ENCODE measurements at regions not wholly inside any gene's neighbourhood (a gene's known extent, or its start where the extent isn't known, plus 50 kb on each side); places are given as distances from the start of the nearest gene placed in this dataset.
"Not testable (repeated sequence)": the region's sequence is repeated elsewhere in the genome, so short reads cannot be mapped to it uniquely, and the experiment has no call there.

- DNase-seq, result no peak
Observed at GRCh38 chr5:159458217-159458711, 128.0 kb upstream of the IL12B start.

- DNase-seq, result no peak
Observed at GRCh38 chr5:159459132-159459627, 128.9 kb upstream of the IL12B start.

- no peak for DNase-seq
Observed at GRCh38 chr5:159459951-159460538, 129.8 kb upstream of the IL12B start.

DNA sequence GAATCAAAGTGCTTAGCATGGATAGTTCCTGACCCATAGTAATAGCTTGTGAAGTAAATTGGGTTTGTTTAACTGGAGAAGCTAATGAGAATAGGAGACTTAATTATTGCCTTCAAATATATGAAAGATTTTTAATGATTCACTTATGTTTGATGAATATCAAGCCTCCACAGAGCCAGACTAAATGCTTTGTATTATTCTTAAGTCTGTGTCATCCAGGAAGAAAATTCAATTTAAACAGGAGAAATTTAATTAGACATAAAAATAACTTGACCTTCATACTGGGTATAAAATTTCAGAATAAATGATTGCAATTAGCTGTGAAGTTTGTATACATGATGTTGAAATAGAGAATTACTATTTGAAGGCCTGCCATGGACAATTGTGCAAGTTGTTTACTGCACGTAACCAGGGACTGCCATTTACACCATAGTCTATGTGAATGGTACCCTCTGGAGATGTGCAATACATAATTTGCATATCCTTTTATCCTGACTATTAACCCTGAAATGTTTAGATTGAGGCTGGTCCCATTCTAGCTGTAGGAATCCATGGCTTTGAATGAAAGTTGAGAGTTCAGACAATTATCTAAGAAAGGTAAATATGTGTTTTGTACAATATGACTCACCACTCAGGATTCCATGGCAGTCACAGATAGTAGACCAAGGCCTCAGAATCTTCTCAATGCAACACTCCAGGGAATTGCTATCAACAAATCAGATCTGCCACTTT lies 133.5 kb upstream of the IL12B start:
- no peak for DNase-seq

- DNase-seq, result no peak
Observed at GRCh38 chr5:159465604-159466003, 135.3 kb upstream of the IL12B start.

- no peak for DNase-seq
Observed at GRCh38 chr5:159467666-159468065, 137.4 kb upstream of the IL12B start.

- DNase-seq, result no peak
Observed at GRCh38 chr5:159469496-159470372, 139.4 kb upstream of the IL12B start.

DNA sequence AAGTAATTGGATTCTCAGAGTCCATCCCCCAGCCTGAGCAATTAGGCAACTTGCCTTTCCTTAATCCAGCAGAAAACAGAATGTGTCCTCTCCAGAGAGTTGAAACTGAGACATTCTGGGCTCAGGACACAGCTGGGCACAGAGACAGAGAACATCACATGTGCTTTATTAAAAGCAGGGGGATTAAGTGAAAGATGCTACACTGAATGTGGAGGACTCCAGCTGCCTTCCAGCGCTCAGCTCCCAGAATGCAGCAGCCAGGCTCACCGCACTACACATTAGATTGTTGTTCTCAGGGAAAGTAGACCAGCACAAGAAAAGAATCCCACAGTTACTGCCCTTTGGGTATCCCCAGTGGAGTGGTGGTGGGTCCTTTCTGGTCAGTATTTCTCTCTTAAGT lies 141.6 kb upstream of the IL12B start:
- no peak for DNase-seq

DNA sequence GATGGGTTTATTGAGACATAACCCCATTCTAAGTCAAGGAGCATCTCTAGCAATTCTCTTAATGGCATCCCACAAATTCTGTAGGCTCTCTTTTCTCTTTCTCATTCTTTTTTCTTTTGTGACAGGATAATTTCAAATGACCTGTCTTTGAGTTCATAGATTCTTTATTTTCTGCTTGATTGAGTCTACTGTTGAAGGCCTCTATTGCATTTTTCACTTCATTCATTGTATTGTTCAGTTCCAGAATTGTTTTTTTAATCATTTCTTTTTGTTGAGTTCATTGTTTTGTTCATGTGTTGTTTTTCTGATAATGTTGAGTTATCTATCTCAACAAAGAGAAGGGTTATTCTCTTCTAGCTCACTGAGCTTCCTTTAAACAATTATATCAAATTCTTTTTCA lies 144.7 kb upstream of the IL12B start:
- no peak for DNase-seq

GRCh38 chr5:159478950-159479349 lies 148.7 kb upstream of the IL12B start:
- DNase-seq, result no peak

- DNase-seq, result no peak
Observed at GRCh38 chr5:159480849-159481248, 150.6 kb upstream of the IL12B start.

DNA sequence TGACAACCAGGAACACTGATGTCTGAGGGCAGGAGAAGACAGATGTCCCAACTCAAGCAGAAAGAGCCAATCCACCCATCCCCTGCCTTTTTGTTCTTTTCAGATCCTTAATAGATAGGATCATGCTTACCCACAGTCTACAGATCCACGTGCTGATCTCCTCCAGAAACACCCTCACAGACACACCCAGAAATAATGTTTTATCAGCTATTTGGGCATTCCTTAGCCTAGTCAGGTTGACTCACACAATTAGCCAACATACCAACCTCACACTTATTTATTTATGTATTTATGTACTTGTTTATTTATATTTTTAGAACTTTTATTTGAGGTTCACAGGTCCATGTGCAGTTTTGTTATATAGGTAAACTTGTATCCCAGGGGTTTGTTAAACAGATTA lies 151.5 kb upstream of the IL12B start:
- DNase-seq, result no peak

- DNase-seq, result no peak
Observed at GRCh38 chr5:159486836-159487235, 156.5 kb upstream of the IL12B start.

DNA sequence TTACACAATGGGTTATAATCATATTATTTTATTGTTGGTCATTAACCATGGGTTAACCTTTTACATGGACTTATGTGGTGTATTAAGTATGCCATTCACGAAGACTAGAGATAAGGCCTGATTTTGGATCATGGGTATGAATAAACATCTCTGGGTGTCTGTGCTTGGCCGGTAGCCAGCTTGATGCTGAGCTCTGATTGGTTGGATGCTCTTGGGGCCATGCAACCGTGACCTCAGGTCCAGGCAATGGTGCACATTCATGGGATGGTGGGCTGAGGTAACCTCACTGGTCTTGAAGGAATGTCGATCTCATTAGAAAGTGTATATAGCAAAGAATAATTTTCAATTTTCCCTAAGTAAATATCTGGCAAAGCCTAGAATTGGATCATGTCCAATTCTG lies 158.2 kb upstream of the IL12B start:
- DNase-seq, result no peak

GRCh38 chr5:159489779-159490178 lies 159.5 kb upstream of the IL12B start:
- DNase-seq, result no peak

- DNase-seq, result no peak
Observed at GRCh38 chr5:159490507-159490906, 160.2 kb upstream of the IL12B start.

GRCh38 chr5:159493696-159494095 lies 163.4 kb upstream of the IL12B start:
- DNase-seq, result no peak

DNA sequence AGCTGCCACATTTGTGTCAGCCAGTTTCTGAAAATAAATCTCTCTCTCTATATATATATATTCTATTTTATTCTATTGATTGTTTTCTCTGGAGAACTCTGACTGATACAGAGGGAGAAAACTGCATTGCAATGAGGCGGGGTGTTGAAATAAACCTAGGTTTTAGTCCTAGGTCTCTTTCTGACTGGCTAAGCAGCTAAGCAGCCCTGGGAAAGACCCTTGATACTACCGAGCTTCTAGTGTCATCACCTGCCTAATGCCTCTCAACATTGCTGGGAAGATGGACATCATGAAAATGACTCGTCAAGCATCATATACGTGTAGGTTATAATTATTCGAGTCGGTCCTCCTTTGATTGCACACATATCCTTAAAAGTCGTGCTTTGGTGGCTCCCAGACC lies 166.5 kb upstream of the IL12B start:
- DNase-seq, result no peak

- DNase-seq, result no peak
Observed at GRCh38 chr5:159497221-159497620, 166.9 kb upstream of the IL12B start.

- no peak for DNase-seq
Observed at GRCh38 chr5:159498630-159499029, 168.3 kb upstream of the IL12B start.

GRCh38 chr5:159502116-159502515 lies 171.8 kb upstream of the IL12B start:
- not testable (repeated sequence) for DNase-seq

DNA sequence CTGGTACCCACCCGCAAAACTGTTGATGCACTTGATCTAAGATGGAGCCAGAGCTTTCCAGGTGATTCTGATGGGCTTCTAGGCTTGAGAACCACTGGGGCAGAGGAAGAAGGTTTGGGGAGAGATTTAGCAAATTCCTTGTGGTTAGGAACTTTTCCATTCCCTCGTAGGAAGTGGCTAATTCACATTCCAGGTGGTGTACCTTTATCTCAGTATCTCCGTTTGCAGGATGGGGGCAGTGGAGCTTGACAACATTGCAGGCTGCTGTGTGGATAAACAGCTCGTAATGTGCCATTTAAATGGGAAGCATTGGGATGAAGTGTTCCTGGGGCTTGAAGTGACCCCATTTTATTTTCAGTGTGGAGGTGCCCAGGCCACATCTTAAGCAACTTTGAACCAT lies 172.9 kb upstream of the IL12B start:
- DNase-seq, result no peak

DNA sequence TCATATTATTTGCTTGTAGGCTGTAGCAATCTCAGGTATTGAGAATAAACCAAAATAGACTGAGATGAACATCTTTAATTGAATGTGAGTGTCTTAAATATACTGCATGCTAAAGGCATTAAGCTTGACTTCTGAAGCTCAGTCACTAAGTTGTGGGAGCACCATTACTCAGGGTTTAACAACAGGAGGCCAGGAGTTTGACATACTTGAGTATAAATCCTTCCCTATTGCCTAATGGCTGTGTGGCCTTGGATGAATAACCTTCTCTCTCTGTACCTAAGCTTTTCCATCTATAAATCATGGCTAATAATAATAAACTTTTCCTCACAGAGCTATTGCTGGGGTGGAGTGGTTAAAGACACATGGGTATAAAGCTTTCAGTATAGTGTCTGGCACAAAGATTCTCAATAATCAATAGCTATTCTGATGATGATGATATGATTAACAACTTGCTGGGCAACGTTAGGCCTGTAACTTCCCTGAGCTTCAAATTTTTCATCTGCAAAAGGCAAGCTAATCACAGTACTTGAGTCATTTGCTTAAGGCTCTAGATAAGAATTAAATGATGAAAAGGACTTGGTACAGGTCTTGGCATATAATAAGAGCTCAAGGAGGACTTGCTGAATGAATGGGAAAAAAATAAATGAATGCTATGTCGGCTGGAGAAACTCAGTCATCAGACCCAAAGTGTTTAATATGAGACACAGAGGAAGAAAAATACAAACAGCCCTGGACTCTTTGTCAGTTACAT lies 174.0 kb upstream of the IL12B start:
- no peak for DNase-seq

All from activated T-cell treated with anti-CD3 and anti-CD28 coated beads, Interleukin-2, amount 50 U/mL, for 1 hour (primary cell).